Activated CD4-positive, alpha-beta T cell treated with anti-CD3 and anti-CD28 coated beads for 36 hours (primary cell): ENCODE measurements at regions not wholly inside any gene's neighbourhood (a gene's known extent, or its start where the extent isn't known, plus 50 kb on each side); places are given as distances from the start of the nearest gene placed in this dataset.
"Not testable (repeated sequence)": the region's sequence is repeated elsewhere in the genome, so short reads cannot be mapped to it uniquely, and the experiment has no call there.

Source experiments
- ATAC-seq: fragments of 200-7000 bp; cut with Tn5 transposase; one replicate; pipeline ENCODE4 v1.10.0; 2021; ENCODE audit warnings: mild to moderate bottlenecking, moderate library complexity
- CTCF ChIA-PET: fragments of 350-600 bp; sonication (Branson Sonifier 250); formaldehyde crosslinking; loops from one replicate; lab custom pipeline; 2021; ENCODE audit warnings: antibody characterized with exemption; lab: Charles Lee
- POLR2A ChIA-PET: fragments of 350-600 bp; sonication (Branson Sonifier 250); formaldehyde crosslinking; loops from one replicate; lab custom pipeline; 2021; ENCODE audit warnings: antibody characterized with exemption, inconsistent platforms; lab: Charles Lee
- DNase-seq: peaks from one replicate; pipeline ENCODE4 v3.0.0-alpha.2; 2020
- H3K27ac Mint-ChIP-seq: one replicate; pipeline ENCODE4 v1.8.0; 2021; ENCODE audit warnings: mixed read lengths
- H3K27me3 Mint-ChIP-seq: one replicate; pipeline ENCODE4 v1.8.0; 2021; ENCODE audit warnings: mixed read lengths
- H3K36me3 Mint-ChIP-seq: one replicate; pipeline ENCODE4 v1.8.0; 2021; ENCODE audit warnings: low read depth, mixed read lengths
- H3K4me1 Mint-ChIP-seq: one replicate; pipeline ENCODE4 v1.8.0; 2021; ENCODE audit warnings: mixed read lengths
- H3K4me3 Mint-ChIP-seq: one replicate; pipeline ENCODE4 v1.8.0; 2021; ENCODE audit warnings: mild to moderate bottlenecking, moderate library complexity, mixed read lengths
- H3K9me3 Mint-ChIP-seq: one replicate; pipeline ENCODE4 v1.8.0; 2021; ENCODE audit warnings: low read depth, mixed read lengths
- intact Hi-C, 2 experiments: fragments of 100-400 bp; cut with DNase I in 1 of 2; cut with micrococcal nuclease in 1 of 2; formaldehyde crosslinking; loops; one replicate each; pipeline versions ENCODE4 v1.14.2 to v1.15.1; 2022 to 2024; cut with DNase I, micrococcal nuclease

GRCh38 chr15:66985653-66986052 is 79.7 kb upstream of the SMAD3 start:
- CTCF ChIA-PET, result no interaction called here
- peaks cover 1% of the 10 kb centered on the region for H3K9me3 Mint-ChIP-seq
- no peak for ATAC-seq

GRCh38 chr15:66986951-66987350 is 78.5 kb upstream of the SMAD3 start:
- DNase-seq (no peak), ATAC-seq (no peak)
- intact Hi-C loops, result no loop called here
- Mint-ChIP-seq H3K27ac (no peak overlapping the region), H3K4me3 (no peak overlapping the region), H3K27me3 (peaks cover 7% of the 10 kb centered on the region), H3K9me3 (peaks cover 1% of the 10 kb centered on the region), H3K36me3 (no peaks in the 10 kb centered on the region), H3K4me1 (no peaks in the 10 kb centered on the region)
- POLR2A ChIA-PET, result no interaction called here
- CTCF ChIA-PET, result interaction anchor here (0.8 to 1.2 kb wide), 2 partner anchors 107 to 1039 kb away, joined by 3 to 4 read pairs; no protein-coding TSS in a partner anchor

More at GRCh38 chr15:66985653-66986052, 79.7 kb upstream of the SMAD3 start:
- Mint-ChIP-seq H3K36me3 (no peaks in the 10 kb centered on the region), H3K27me3 (peaks cover 7% of the 10 kb centered on the region), H3K4me1 (no peaks in the 10 kb centered on the region), H3K27ac (no peak overlapping the region), H3K4me3 (no peak overlapping the region)
- DNase-seq, result no peak
- POLR2A ChIA-PET, result no interaction called here
- intact Hi-C loops, result no loop called here

GRCh38 chr15:66993090-66993489 is 72.3 kb upstream of the SMAD3 start:
- Mint-ChIP-seq H3K27ac (no peak overlapping the region), H3K4me3 (no peak overlapping the region), H3K27me3 (peaks cover 2% of the 10 kb centered on the region), H3K9me3 (peaks cover 1% of the 10 kb centered on the region), H3K4me1 (no peaks in the 10 kb centered on the region), H3K36me3 (no peaks in the 10 kb centered on the region)
- ChIA-PET CTCF (interaction anchor here (0.7 kb wide), 1 partner anchor 20 kb away, joined by 3 read pairs; no protein-coding TSS in a partner anchor), POLR2A (no interaction called here)
- ATAC-seq (no peak), DNase-seq (no peak)
- intact Hi-C loops, result no loop called here

GRCh38 chr15:66993874-66994696 is 71.3 kb upstream of the SMAD3 start:
- POLR2A ChIA-PET, result interaction anchor here (0.6 kb wide), 1 partner anchor 166 kb away, joined by 8 read pairs; no protein-coding TSS in a partner anchor
- H3K4me1 Mint-ChIP-seq, result no peaks in the 10 kb centered on the region
- intact Hi-C loops, result no loop called here
- no peak overlapping the region for H3K4me3 Mint-ChIP-seq
- H3K27ac Mint-ChIP-seq, result no peak overlapping the region
- ATAC-seq, result no peak
- CTCF ChIA-PET, result interaction anchor here (0.7 kb wide), 1 partner anchor 143 kb away, joined by 3 read pairs; no protein-coding TSS in a partner anchor
- no peaks in the 10 kb centered on the region for H3K36me3 Mint-ChIP-seq
- H3K9me3 Mint-ChIP-seq, result peaks cover 5% of the 10 kb centered on the region
- DNase-seq, result no peak
- H3K27me3 Mint-ChIP-seq, result no peaks in the 10 kb centered on the region

GRCh38 chr15:66994927-66995656 is 70.3 kb upstream of the SMAD3 start:
- ATAC-seq (no peak), DNase-seq (no peak)
- Mint-ChIP-seq H3K36me3 (no peaks in the 10 kb centered on the region), H3K9me3 (peaks cover 5% of the 10 kb centered on the region), H3K4me3 (no peak overlapping the region), H3K4me1 (no peaks in the 10 kb centered on the region), H3K27me3 (no peaks in the 10 kb centered on the region), H3K27ac (no peak overlapping the region)
- CTCF ChIA-PET, result interaction anchor here (0.5 kb wide), 1 partner anchor 46 kb away, joined by 4 read pairs; no protein-coding TSS in a partner anchor
- POLR2A ChIA-PET, result no interaction called here
- intact Hi-C loops, result no loop called here

GRCh38 chr15:66996094-66996493 is 69.3 kb upstream of the SMAD3 start:
- Mint-ChIP-seq H3K4me1 (no peaks in the 10 kb centered on the region), H3K27ac (no peak overlapping the region), H3K36me3 (no peaks in the 10 kb centered on the region), H3K4me3 (no peak overlapping the region), H3K9me3 (peaks cover 3% of the 10 kb centered on the region), H3K27me3 (no peaks in the 10 kb centered on the region)
- DNase-seq (no peak), ATAC-seq (no peak)
- ChIA-PET POLR2A (no interaction called here), CTCF (interaction anchor here (0.7 kb wide), 1 partner anchor 105 kb away, joined by 3 read pairs; no protein-coding TSS in a partner anchor)
- intact Hi-C loops, result no loop called here

- intact Hi-C loops, result no loop called here
- no peak for DNase-seq
- peaks cover 3% of the 10 kb centered on the region for H3K9me3 Mint-ChIP-seq
- H3K4me1 Mint-ChIP-seq, result no peaks in the 10 kb centered on the region
- H3K27me3 Mint-ChIP-seq, result no peaks in the 10 kb centered on the region
- no peaks in the 10 kb centered on the region for H3K36me3 Mint-ChIP-seq
- H3K4me3 Mint-ChIP-seq, result no peak overlapping the region
- CTCF ChIA-PET, result no interaction called here
- no peak overlapping the region for H3K27ac Mint-ChIP-seq
- POLR2A ChIA-PET, result no interaction called here
- no peak for ATAC-seq
These were observed 68.2 kb upstream of the SMAD3 start for GRCh38 chr15:66997212-66997611.

- CTCF ChIA-PET, H3K4me3 Mint-ChIP-seq, H3K4me1 Mint-ChIP-seq, ATAC-seq, H3K36me3 Mint-ChIP-seq, H3K27me3 Mint-ChIP-seq, POLR2A ChIA-PET, H3K9me3 Mint-ChIP-seq, H3K27ac Mint-ChIP-seq, intact Hi-C loops, DNase-seq: not testable (repeated sequence)
These were observed 67.2 kb upstream of the SMAD3 start for GRCh38 chr15:66998234-66998633.

- ChIA-PET POLR2A (no interaction called here), CTCF (no interaction called here)
- intact Hi-C loops, result no loop called here
- H3K36me3 Mint-ChIP-seq, result no peaks in the 10 kb centered on the region
- no peaks in the 10 kb centered on the region for H3K4me1 Mint-ChIP-seq
- H3K27me3 Mint-ChIP-seq, result no peaks in the 10 kb centered on the region
- H3K4me3 Mint-ChIP-seq, result no peak overlapping the region
- peaks cover 3% of the 10 kb centered on the region for H3K9me3 Mint-ChIP-seq
- DNase-seq, result no peak
- H3K27ac Mint-ChIP-seq, result no peak overlapping the region
- no peak for ATAC-seq
These were observed 66.1 kb upstream of the SMAD3 start for GRCh38 chr15:66999046-66999968.

GRCh38 chr15:67000896-67001295 is 64.5 kb upstream of the SMAD3 start:
- no peak overlapping the region for H3K27ac Mint-ChIP-seq
- H3K4me3 Mint-ChIP-seq, result no peak overlapping the region
- H3K9me3 Mint-ChIP-seq, result peaks cover 3% of the 10 kb centered on the region
- intact Hi-C loops, result no loop called here
- DNase-seq (no peak), ATAC-seq (no peak)
- H3K27me3 Mint-ChIP-seq, result no peaks in the 10 kb centered on the region
- ChIA-PET CTCF (interaction anchor here (0.7 kb wide), 1 partner anchor 32 kb away, joined by 3 read pairs; no protein-coding TSS in a partner anchor), POLR2A (no interaction called here)
- H3K4me1 Mint-ChIP-seq, result no peaks in the 10 kb centered on the region
- H3K36me3 Mint-ChIP-seq, result no peaks in the 10 kb centered on the region

GRCh38 chr15:67002368-67002767 is 63.0 kb upstream of the SMAD3 start:
- H3K9me3 Mint-ChIP-seq, result peaks cover 3% of the 10 kb centered on the region
- ChIA-PET CTCF (interaction anchor here (0.7 to 1.0 kb wide), 2 partner anchors 238 to 323 kb away, joined by 3 to 6 read pairs; no protein-coding TSS in a partner anchor), POLR2A (no interaction called here)
- H3K27ac Mint-ChIP-seq, result no peak overlapping the region
- H3K27me3 Mint-ChIP-seq, result no peaks in the 10 kb centered on the region
- H3K4me1 Mint-ChIP-seq, result no peaks in the 10 kb centered on the region
- DNase-seq (no peak), ATAC-seq (no peak)
- no peak overlapping the region for H3K4me3 Mint-ChIP-seq
- H3K36me3 Mint-ChIP-seq, result no peaks in the 10 kb centered on the region
- intact Hi-C loops, result no loop called here
